ENCODE measurements at regions not wholly inside any gene's neighbourhood (a gene's known extent, or its start where the extent isn't known, plus 50 kb on each side); places are given as distances from the start of the nearest gene placed in this dataset.

DNA sequence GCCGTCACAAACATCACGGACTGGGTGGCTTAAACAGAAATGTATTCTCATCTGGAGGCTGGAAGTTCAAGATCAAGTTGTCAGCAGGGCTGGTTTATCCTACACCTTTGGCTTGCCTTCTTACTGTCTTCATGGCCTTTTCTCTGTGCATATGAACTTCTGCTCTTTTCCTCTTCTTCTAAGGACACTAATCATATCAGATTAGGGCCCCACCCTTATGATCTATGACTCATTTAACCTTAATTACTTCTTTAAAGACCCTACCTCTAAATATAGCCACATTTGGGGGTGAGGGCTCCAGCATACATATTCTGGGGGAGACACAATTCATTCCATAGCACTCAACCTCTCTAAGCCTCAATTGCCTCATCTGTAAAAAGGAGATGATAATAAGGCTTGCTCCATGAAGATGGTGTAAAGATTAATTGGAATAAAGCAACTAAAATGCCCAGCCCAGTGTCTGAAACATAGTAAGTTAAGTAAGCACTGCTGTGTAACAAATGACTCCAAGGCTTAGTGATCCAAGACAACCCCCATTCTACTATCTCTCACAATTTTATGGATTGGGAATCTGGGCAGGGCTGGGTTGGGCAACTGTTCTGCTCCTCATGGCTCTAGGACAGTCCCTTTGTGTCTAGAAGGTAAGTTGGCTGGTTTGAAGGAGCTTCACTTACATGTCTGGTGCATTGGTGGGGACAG, 119.8 kb downstream of the BANF2 start:
- H2AFZ ChIP-seq (replicated peaks; ENCODE audit: low read length, poor library complexity): no peak overlapping the region
- no peak overlapping the region for H4K5ac ChIP-seq (ENCODE audit: low read depth, low read length)
- H3K9ac ChIP-seq (ENCODE audit: low read depth, low read length): no peak overlapping the region
- peaks cover 2% of the 10 kb centered on the region; the same call in 1 of the 2 replicates for H3K4me1 ChIP-seq (ENCODE audit: control insufficient read depth, insufficient read depth, low read length)
- H3K36me3 ChIP-seq (ENCODE audit: control insufficient read depth, insufficient read depth, low read length): no peaks in the 10 kb centered on the region
- intact Hi-C loops (cut with micrococcal nuclease): no loop called here
- no peak overlapping the region for H3K4me2 ChIP-seq (ENCODE audit: low read depth, low read length)
- no peak overlapping the region for H4K8ac ChIP-seq (ENCODE audit: low read depth in 2 of 2, low read length in 2 of 2)
- H3K14ac ChIP-seq (replicated peaks; ENCODE audit: low read depth, low read length): no peak overlapping the region
- no peak overlapping the region for H2BK15ac ChIP-seq (ENCODE audit: low read depth, low read length)
- ATAC-seq (ENCODE audit: low read depth): no peak
- H4K91ac ChIP-seq (ENCODE audit: insufficient read depth, low read depth, low read length): no peak overlapping the region
- no peaks in the 10 kb centered on the region for H3K9me3 ChIP-seq (ENCODE audit: control insufficient read depth, insufficient read depth, low read length)
- no peak overlapping the region for H2BK5ac ChIP-seq (ENCODE audit: low read depth, low read length, poor library complexity, severe bottlenecking)
- H2AK9ac ChIP-seq (replicated peaks; ENCODE audit: low read depth, low read length, poor library complexity): no peak overlapping the region
- no peak overlapping the region for H3K18ac ChIP-seq (ENCODE audit: low read depth, low read length)
- in situ Hi-C loops (cut with MboI; ENCODE audit: low sequenced_read_pairs): no loop called here
- peaks cover 10% of the 10 kb centered on the region for H3K9me1 ChIP-seq (ENCODE audit: insufficient read depth, low read length)
- H3K27ac ChIP-seq (ENCODE audit: insufficient read depth, low read length): no peak overlapping the region
- CTCF ChIA-PET: no interaction called here
- no peaks in the 10 kb centered on the region for H3K79me1 ChIP-seq (ENCODE audit: low read depth in 1 of 2, low read length in 2 of 2)
- H3K4ac ChIP-seq (ENCODE audit: low read depth, low read length): no peak overlapping the region
- no peak for DNase-seq
- POLR2A ChIA-PET (ENCODE audit: unreplicated experiment): no interaction called here
- no peak overlapping the region for H3K4me3 ChIP-seq (ENCODE audit: insufficient read depth, low read depth, low read length)
- H3K27me3 ChIP-seq (ENCODE audit: control insufficient read depth, insufficient read depth, low read length): no peaks in the 10 kb centered on the region
- dilution Hi-C loops (cut with HindIII; ENCODE audit: low sequenced_read_pairs, unreplicated experiment): no loop called here
- H2AK5ac ChIP-seq (ENCODE audit: low read depth, low read length): no peak overlapping the region
- no peak overlapping the region for H2BK120ac ChIP-seq (ENCODE audit: low read depth, low read length)
- no peak for TF ChIP-seq SMC3 (IDR thresholded peaks at IDR 0.05; ENCODE audit: low read depth, low read length)
- no peak for TF ChIP-seq RFX5 (IDR thresholded peaks at IDR 0.05; ENCODE audit: low read depth, low read length)
- TF ChIP-seq MAFK (IDR thresholded peaks at IDR 0.05; ENCODE audit: low read depth, low read length): no peak
- TF ChIP-seq RAD21 (IDR thresholded peaks at IDR 0.05; ENCODE audit: low read length): no peak
- no peak for TF ChIP-seq USF2 (IDR thresholded peaks at IDR 0.05; ENCODE audit: low read depth, low read length)
- TF ChIP-seq MXI1 (IDR thresholded peaks at IDR 0.05; ENCODE audit: borderline replicate concordance, low read depth, low read length): no peak
- TF ChIP-seq FOS (IDR thresholded peaks at IDR 0.05; ENCODE audit: low read depth, low read length): no peak
- TF ChIP-seq NFE2L2 (IDR thresholded peaks at IDR 0.05; ENCODE audit: low read depth, low read length): no peak
- TF ChIP-seq, protein P1, sequence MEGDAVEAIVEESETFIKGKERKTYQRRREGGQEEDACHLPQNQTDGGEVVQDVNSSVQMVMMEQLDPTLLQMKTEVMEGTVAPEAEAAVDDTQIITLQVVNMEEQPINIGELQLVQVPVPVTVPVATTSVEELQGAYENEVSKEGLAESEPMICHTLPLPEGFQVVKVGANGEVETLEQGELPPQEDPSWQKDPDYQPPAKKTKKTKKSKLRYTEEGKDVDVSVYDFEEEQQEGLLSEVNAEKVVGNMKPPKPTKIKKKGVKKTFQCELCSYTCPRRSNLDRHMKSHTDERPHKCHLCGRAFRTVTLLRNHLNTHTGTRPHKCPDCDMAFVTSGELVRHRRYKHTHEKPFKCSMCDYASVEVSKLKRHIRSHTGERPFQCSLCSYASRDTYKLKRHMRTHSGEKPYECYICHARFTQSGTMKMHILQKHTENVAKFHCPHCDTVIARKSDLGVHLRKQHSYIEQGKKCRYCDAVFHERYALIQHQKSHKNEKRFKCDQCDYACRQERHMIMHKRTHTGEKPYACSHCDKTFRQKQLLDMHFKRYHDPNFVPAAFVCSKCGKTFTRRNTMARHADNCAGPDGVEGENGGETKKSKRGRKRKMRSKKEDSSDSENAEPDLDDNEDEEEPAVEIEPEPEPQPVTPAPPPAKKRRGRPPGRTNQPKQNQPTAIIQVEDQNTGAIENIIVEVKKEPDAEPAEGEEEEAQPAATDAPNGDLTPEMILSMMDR (conservative IDR thresholded peaks at IDR 0.05; ENCODE audit: low read depth, low read length): no peak
- TF ChIP-seq CEBPB (IDR thresholded peaks at IDR 0.05; ENCODE audit: low read depth, low read length): no peak
- no peak overlapping the region for H3K56ac ChIP-seq (ENCODE audit: extremely low read depth, insufficient read depth, low read length)
- WGBS, 2 experiments (ENCODE audit: extremely low coverage in 2 of 2, insufficient read length in 1 of 2): 100% methylated on average over 1 of the region's 2 CpGs; no CpG with 5 or more reads in 1 of the 2 experiments
- H4K20me1 ChIP-seq (ENCODE audit: insufficient read depth, low read length): no peaks in the 10 kb centered on the region
- no peak overlapping the region for H3K23ac ChIP-seq (ENCODE audit: low read depth, low read length)
- H2BK20ac ChIP-seq (ENCODE audit: low read depth, low read length): no peak overlapping the region
- no TSS peak for BruUV-seq (replicated peaks)

All from IMR-90 (cell line).